ENCODE measurements at regions not wholly inside any gene's neighbourhood (a gene's known extent, or its start where the extent isn't known, plus 50 kb on each side); places are given as distances from the start of the nearest gene placed in this dataset.

GRCh38 chr2:71908798-71909197 is 238.9 kb downstream of the CYP26B1 start:
- H3K4me3 Mint-ChIP-seq, result no peak overlapping the region
- no peak for DNase-seq (ENCODE audit: low spot score)
- peaks cover 9 to 67% of the 10 kb centered on the region in 2 donors for H3K27me3 Mint-ChIP-seq
- no peak overlapping the region for H3K27ac Mint-ChIP-seq
- ATAC-seq, result no peak
- peaks cover 4% of the 10 kb centered on the region for H3K9me3 Mint-ChIP-seq
- no peaks in the 10 kb centered on the region for H3K4me1 Mint-ChIP-seq (ENCODE audit: low read depth in 2 of 2)
- H3K36me3 Mint-ChIP-seq, result no peaks in the 10 kb centered on the region

DNA sequence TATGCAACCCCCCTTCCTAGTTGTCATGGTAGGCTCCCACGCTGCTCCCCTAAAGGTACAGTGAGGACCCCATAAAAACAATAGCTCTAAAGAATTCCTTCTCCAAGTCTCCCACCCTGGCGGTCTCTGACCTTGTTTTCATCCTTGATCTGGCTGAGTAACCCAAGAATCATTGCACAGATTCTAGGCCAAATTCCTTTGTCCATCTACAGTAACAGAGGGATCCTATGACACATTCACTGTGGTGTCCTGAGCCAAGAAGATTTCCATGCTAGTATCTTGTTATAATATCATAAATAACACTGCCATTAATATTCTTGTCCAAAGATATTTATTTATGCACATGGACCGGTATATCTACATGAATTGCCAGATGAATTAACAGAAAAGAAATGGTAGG is 240.2 kb downstream of the CYP26B1 start:
- ATAC-seq (no peak), DNase-seq (ENCODE audit: low spot score) (no peak)
- H3K9me3 Mint-ChIP-seq, result peaks cover 4% of the 10 kb centered on the region
- H3K27ac Mint-ChIP-seq, result no peak overlapping the region
- no peaks in the 10 kb centered on the region for H3K4me1 Mint-ChIP-seq (ENCODE audit: low read depth in 2 of 2)
- H3K27me3 Mint-ChIP-seq, result peaks cover 9 to 63% of the 10 kb centered on the region in 2 donors
- no peaks in the 10 kb centered on the region for H3K36me3 Mint-ChIP-seq
- H3K4me3 Mint-ChIP-seq, result no peak overlapping the region

DNA sequence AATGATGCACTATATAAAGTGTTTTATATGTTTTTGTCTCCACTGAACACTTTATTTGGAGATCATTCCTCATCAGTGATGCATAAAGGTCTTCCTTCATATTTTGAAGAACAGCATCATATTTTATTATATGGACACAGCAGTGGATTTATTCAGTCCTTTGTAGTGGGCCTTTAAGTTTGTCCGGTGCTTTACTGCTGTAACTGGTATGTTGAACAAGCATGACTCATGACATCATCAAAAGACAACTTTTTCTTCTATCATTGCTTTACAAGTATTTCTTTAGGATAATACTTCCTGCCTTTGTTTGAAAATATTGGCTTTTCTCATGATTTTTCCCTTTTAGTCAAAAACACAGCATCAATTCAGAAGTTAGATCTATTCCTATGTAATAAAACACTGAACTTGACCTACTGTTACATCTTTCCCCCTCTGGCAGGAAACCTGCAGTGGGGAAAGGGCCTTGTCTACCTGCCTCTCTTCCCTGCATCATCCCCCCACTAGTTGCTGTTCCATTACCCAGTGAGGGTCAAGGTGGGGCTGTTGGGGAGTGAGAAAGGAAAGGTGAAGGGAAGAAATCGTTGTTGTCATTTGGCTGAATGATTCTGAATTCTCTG is 241.2 kb downstream of the CYP26B1 start:
- H3K9me3 Mint-ChIP-seq, result peaks cover 4% of the 10 kb centered on the region

GRCh38 chr2:71905205-71905604 is 242.5 kb downstream of the CYP26B1 start:
- Mint-ChIP-seq H3K9me3 (peaks cover 4% of the 10 kb centered on the region), H3K27ac (no peak overlapping the region), H3K27me3 (peaks cover 15 to 60% of the 10 kb centered on the region in 2 donors), H3K36me3 (no peaks in the 10 kb centered on the region), H3K4me1 (ENCODE audit: low read depth in 2 of 2) (no peaks in the 10 kb centered on the region), H3K4me3 (no peak overlapping the region)
- ATAC-seq (no peak), DNase-seq (ENCODE audit: low spot score) (no peak)

More for the DNA sequence above, 241.2 kb downstream of the CYP26B1 start:
- Mint-ChIP-seq H3K36me3 (no peaks in the 10 kb centered on the region), H3K4me3 (no peak overlapping the region), H3K27me3 (peaks cover 12 to 62% of the 10 kb centered on the region in 2 donors), H3K4me1 (ENCODE audit: low read depth in 2 of 2) (no peaks in the 10 kb centered on the region), H3K27ac (no peak overlapping the region)
- DNase-seq (ENCODE audit: low spot score) (no peak), ATAC-seq (no peak)

- H3K4me3 Mint-ChIP-seq, result no peak overlapping the region
- ATAC-seq (no peak), DNase-seq (ENCODE audit: low spot score) (no peak)
- no peaks in the 10 kb centered on the region for H3K9me3 Mint-ChIP-seq
- peaks cover 16 to 61% of the 10 kb centered on the region in 2 donors for H3K27me3 Mint-ChIP-seq
- no peaks in the 10 kb centered on the region for H3K36me3 Mint-ChIP-seq
- H3K4me1 Mint-ChIP-seq (ENCODE audit: low read depth in 2 of 2), result no peaks in the 10 kb centered on the region
- no peak overlapping the region for H3K27ac Mint-ChIP-seq
Observed at GRCh38 chr2:71903841-71904240, 243.8 kb downstream of the CYP26B1 start.

GRCh38 chr2:71901466-71901865 is 246.2 kb downstream of the CYP26B1 start:
- no peaks in the 10 kb centered on the region for H3K36me3 Mint-ChIP-seq
- H3K9me3 Mint-ChIP-seq, result no peaks in the 10 kb centered on the region
- no peaks in the 10 kb centered on the region for H3K4me1 Mint-ChIP-seq (ENCODE audit: low read depth in 2 of 2)
- peaks cover 15 to 49% of the 10 kb centered on the region in 2 donors for H3K27me3 Mint-ChIP-seq
- DNase-seq (ENCODE audit: low spot score), result no peak
- no peak overlapping the region for H3K4me3 Mint-ChIP-seq
- ATAC-seq, result no peak
- H3K27ac Mint-ChIP-seq, result no peak overlapping the region

DNA sequence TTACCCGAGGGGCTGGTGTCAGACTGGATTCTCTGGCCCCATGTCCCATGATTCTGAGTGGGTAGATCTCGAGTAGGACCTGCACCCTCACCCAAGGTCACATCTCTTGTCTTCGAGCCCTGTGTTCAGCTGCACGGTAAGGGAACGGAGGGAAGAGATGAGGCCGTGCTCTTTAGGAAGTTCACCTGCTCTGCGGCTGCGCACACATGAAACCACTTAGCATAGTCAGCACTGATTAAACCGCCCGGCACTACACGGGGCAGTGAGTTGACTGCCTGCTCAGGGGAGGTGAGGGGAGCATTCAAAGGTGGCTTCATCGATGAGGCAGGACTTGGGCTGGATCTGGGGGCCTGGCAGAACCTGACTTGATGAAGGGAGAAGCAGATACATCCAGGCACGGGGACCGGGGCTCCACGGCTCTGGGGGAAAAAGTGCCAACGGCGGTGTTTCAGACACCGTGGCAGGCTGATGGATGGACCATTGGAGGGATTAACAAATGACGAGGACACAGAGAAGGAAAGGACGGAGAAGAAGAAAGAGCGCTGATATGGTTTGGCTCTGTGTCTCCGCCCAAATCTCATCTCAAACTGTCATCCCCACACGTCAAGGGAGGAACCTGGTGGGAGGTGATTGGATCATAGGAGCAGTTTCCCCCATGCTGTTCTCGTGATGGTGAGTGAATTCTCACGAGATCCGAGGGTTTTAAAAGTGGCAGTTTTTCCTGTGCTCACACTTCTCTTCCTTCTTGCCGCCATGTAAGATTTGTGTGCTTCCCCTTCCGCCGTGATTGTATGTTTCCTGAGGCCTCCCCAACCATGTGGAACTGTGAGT is 248.6 kb downstream of the CYP26B1 start:
- Mint-ChIP-seq H3K4me1 (ENCODE audit: low read depth in 2 of 2) (no peaks in the 10 kb centered on the region), H3K27ac (no peak overlapping the region), H3K9me3 (no peaks in the 10 kb centered on the region), H3K4me3 (no peak overlapping the region), H3K27me3 (peaks cover 12 to 36% of the 10 kb centered on the region in 2 donors), H3K36me3 (no peaks in the 10 kb centered on the region)
- ATAC-seq (no peak), DNase-seq (ENCODE audit: low spot score) (no peak)

DNA sequence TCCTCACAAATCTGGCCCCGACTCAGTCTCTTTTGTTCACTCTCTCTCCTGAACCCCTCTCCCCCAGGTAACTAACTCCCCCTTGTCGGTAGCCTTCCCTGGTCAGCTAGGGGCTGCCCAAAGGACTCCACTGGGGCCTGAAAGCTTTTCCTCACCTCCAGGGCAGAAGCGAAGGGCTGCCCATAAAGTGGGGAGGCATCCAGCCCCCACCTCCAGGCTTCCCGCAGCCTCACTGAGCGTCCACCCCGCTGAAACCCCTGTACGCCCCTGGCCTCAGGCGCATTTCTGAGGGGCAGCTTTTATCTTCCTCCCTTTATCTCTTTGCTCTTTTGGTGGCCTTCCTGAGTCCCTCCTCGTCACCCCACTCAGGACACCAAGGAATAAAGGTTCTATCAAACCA is 249.3 kb downstream of the CYP26B1 start:
- no peak overlapping the region for H3K27ac Mint-ChIP-seq
- no peak for ATAC-seq
- H3K4me1 Mint-ChIP-seq (ENCODE audit: low read depth in 2 of 2), result no peaks in the 10 kb centered on the region
- H3K9me3 Mint-ChIP-seq, result no peaks in the 10 kb centered on the region
- no peaks in the 10 kb centered on the region for H3K36me3 Mint-ChIP-seq
- H3K4me3 Mint-ChIP-seq, result no peak overlapping the region
- no peak for DNase-seq (ENCODE audit: low spot score)
- H3K27me3 Mint-ChIP-seq, result peaks cover 12 to 31% of the 10 kb centered on the region in 2 donors

DNA sequence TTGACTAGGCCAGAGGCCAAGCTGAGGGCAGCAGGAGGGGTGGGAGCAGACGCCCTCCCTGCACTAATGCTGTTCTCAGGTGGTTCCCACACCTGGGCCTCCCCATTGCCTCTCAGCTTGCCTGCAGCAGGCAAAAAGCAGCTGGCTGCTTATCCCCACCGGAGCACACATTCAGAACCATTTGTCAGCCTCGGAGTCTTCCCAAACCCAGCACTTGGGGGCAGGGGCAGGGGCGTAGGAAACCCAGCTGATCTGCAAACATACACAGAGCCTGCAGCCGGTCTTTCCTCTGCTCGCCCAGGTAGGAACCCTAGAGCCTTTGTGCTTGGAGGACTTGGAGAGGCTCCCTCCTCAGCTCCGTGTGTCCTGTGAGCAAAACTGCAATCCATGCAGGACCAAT is 249.8 kb downstream of the CYP26B1 start:
- Mint-ChIP-seq H3K27me3 (peaks cover 12 to 31% of the 10 kb centered on the region in 2 donors), H3K9me3 (no peaks in the 10 kb centered on the region), H3K4me1 (ENCODE audit: low read depth in 2 of 2) (no peaks in the 10 kb centered on the region), H3K4me3 (no peak overlapping the region), H3K27ac (no peak overlapping the region), H3K36me3 (no peaks in the 10 kb centered on the region)
- no peak for DNase-seq (ENCODE audit: low spot score)
- no peak for ATAC-seq

DNA sequence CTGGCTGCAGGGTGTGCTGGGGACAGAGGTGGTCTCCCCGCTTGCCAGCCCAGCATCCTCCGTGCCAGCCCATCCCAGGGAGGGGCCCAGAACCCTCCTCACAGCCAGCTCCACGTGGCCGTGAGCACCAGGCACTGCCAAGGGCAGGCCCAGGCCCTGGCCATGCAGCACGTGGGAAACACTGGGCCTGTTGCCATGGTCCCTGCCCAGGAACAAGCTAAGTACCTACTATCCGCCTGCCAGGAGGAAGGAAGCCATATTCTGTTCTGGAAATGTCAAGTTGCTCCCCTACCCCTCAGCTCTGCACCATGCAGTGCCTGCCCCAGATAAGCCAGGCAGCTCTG is 250.6 kb downstream of the CYP26B1 start:
- Mint-ChIP-seq H3K36me3 (no peaks in the 10 kb centered on the region), H3K4me1 (ENCODE audit: low read depth in 2 of 2) (no peaks in the 10 kb centered on the region), H3K4me3 (no peak overlapping the region), H3K27ac (no peak overlapping the region), H3K9me3 (no peaks in the 10 kb centered on the region), H3K27me3 (peaks cover 13 to 27% of the 10 kb centered on the region in 2 donors)
- DNase-seq (ENCODE audit: low spot score) (no peak), ATAC-seq (no peak)

DNA sequence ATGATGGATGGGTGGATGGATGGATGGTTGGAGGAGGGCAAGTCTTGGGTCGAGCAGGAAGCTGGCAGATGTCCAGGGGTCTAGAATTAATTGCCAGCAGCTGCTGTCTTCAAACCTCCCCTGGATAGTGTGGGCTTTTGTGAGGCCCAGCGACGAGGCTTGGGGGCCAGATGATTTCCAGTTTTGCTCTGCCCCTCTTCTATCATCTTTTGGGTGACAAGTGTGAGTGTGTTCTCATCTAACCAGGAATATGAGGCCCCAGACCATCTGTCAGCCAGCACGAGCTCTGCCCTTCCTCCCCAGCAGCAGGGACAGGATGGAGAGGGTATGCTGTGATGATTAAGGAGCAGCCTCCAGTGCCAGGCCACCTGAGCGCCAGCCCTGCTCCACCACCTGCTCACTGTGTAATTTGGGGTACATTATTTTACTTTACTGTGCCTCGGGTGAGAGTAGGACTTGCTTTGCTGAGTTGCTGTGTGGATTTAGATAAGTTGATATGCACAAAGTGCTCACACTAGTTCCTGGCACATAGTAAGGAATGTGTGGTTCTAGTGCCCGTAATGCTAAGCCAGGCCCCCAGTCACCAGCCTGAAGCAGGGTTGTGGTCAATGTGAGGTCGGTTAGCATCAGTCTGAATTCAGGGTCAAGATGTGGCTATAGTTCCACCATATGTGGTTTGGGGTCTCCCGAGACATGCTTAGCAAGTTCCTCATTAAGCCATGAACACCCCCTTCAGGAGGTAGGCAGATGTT is 251.1 kb downstream of the CYP26B1 start:
- Mint-ChIP-seq H3K36me3 (no peaks in the 10 kb centered on the region), H3K27ac (no peak overlapping the region), H3K4me3 (no peak overlapping the region), H3K4me1 (ENCODE audit: low read depth in 2 of 2) (no peaks in the 10 kb centered on the region), H3K9me3 (no peaks in the 10 kb centered on the region), H3K27me3 (peaks cover 13 to 23% of the 10 kb centered on the region in 2 donors)
- no peak for DNase-seq (ENCODE audit: low spot score)
- no peak for ATAC-seq

DNA sequence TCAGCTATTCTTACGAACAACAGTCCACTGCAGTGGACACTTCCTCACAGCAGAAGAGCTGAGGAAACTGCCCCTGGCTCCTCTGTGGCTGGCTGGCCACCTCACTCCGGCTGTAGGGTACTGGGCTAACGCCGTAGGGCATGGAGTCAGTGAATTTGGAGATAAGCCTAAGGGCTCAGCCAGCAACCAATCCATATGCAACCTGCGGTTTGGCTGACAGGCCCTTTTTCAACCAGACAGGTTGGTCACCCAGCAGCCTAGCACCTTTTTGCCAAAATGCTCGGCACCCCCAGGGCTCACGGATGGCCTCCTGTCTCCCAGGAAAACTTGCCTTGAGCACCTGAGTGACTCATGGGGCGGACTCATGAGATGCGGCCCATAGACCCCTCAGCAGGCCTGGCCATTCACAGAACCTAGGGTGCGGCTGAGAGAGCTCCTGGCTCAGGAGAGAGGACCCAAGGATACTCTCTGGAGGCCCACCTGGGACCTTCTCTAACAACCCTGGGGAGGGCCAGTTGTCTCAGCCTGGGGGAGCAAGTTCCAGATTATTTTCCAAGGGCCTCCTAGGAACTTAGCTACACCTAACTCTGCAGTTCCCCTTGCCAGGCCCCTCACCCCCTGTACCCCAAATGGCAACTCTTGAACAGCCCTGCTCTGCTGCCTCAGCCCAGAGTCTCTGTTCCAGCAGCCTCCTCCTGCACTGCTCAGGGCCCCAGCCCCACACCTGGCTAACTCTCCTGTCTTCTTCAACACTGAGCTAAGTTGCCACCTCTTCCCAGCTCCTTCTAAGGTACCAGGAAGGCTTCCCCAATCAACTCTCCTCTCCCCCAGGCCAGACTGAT is 252.1 kb downstream of the CYP26B1 start:
- no peaks in the 10 kb centered on the region for H3K4me1 Mint-ChIP-seq (ENCODE audit: low read depth in 2 of 2)
- no peaks in the 10 kb centered on the region for H3K36me3 Mint-ChIP-seq
- peaks cover 16 to 24% of the 10 kb centered on the region in 2 donors for H3K27me3 Mint-ChIP-seq
- no peak for ATAC-seq
- no peak overlapping the region for H3K4me3 Mint-ChIP-seq
- H3K9me3 Mint-ChIP-seq, result no peaks in the 10 kb centered on the region
- DNase-seq (ENCODE audit: low spot score), result no peak
- H3K27ac Mint-ChIP-seq, result no peak overlapping the region

DNA sequence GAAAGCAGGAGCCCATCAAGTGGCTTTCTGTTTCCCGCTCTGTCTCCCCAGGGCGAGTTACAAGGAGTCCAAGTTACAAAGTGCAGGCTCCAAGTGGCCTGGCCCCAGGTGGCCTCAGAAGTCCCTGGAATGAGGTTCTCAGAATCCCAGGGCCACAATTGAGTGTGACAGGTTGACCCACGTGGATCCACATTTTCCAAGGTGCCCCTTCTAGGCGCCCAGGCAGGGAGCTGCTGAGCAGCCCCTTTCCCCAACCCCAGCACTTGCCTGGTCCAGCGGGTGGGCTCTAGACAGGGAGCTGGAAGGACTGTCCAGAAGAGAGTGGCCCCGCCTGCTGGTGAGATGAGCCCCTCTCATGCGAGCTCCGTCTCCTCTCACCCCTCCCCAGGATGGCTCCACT is 253.4 kb downstream of the CYP26B1 start:
- Mint-ChIP-seq H3K27ac (no peak overlapping the region), H3K9me3 (no peaks in the 10 kb centered on the region), H3K4me3 (no peak overlapping the region), H3K27me3 (peaks cover 10 to 14% of the 10 kb centered on the region in 2 donors), H3K36me3 (no peaks in the 10 kb centered on the region), H3K4me1 (ENCODE audit: low read depth in 2 of 2) (no peaks in the 10 kb centered on the region)
- DNase-seq (ENCODE audit: low spot score) (no peak), ATAC-seq (no peak)

All from natural killer cell treated with Interleukin-12 subunit alpha and Interleukin-12 subunit beta and Interleukin-15 and Interleukin-18, amount 100 ng/mL, for 72 hours (primary cell).